GM12874 (cell line): ENCODE measurements at regions not wholly inside any gene's neighbourhood (a gene's known extent, or its start where the extent isn't known, plus 50 kb on each side); places are given as distances from the start of the nearest gene placed in this dataset.

Source experiments
- TF ChIP-seq, protein P1 (sequence below): IDR thresholded peaks from 2 replicates; pipeline ENCODE4 v1.5.1; 2011; ENCODE audit warnings: low read depth, mild to moderate bottlenecking, control low read depth, low read length, moderate library complexity; ENCODE audit not compliant: insufficient read depth

GRCh38 chr21:27026501-27026900 lies 59.6 kb upstream of the ADAMTS5 start:
- TF ChIP-seq, protein P1, sequence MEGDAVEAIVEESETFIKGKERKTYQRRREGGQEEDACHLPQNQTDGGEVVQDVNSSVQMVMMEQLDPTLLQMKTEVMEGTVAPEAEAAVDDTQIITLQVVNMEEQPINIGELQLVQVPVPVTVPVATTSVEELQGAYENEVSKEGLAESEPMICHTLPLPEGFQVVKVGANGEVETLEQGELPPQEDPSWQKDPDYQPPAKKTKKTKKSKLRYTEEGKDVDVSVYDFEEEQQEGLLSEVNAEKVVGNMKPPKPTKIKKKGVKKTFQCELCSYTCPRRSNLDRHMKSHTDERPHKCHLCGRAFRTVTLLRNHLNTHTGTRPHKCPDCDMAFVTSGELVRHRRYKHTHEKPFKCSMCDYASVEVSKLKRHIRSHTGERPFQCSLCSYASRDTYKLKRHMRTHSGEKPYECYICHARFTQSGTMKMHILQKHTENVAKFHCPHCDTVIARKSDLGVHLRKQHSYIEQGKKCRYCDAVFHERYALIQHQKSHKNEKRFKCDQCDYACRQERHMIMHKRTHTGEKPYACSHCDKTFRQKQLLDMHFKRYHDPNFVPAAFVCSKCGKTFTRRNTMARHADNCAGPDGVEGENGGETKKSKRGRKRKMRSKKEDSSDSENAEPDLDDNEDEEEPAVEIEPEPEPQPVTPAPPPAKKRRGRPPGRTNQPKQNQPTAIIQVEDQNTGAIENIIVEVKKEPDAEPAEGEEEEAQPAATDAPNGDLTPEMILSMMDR, result no peak

DNA sequence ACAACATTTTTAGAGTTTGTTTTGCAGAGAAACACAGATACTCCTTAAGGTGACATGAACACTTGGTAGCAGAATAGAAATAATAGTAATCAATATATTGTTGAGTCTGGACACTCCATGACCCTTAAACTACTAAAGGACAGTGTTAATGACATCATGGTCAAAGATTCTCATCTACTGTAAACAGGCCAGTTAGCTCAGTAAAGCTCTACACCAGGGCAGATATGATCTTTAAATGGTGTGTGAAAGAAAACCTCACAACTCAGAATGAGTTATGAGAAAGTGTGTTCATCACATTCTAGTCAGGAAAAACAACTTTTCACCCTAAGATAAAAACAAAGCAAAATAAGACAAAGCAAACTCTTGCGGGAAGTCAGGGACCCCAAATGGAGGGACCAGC lies 58.1 kb upstream of the ADAMTS5 start:
- TF ChIP-seq, protein P1, result no peak

GRCh38 chr21:27024301-27024700 lies 57.4 kb upstream of the ADAMTS5 start:
- TF ChIP-seq, protein P1, result no peak

DNA sequence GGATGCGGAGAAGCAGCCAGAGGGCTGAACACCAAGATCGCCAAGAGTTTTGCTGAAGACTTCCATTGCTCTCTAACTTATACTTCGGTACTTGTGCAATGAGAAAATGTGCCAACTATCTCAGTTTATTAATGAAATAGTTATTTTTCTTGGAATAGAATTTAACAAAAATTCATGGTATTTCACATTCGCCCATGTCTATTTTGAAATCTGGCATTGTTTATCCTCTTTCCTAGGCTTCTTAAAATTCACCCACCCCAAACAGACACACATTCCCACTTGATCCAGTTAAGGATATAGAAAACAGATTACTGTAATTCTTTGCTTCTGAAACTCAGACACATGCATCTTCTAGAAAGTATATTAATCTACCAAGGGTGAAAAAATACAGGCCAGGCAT lies 56.3 kb upstream of the ADAMTS5 start:
- TF ChIP-seq, protein P1, result no peak

DNA sequence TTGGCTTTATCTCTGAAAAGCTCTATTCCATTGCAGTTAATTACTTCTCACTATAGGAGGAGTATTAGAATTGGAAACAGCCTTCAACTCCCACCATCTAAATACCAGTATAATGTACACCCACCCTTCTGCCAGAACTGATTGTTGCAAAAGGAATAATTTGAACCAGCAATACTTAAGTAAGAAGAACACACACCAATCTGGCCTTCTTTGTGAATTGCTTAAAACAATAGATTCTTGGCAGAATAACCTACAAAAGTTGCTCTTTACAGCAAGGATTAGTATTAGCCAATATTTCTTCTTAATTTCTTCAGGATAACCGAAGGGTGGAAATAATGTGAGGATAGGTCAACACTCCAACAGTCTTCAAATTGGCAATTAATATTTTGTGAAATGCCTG lies 54.9 kb upstream of the ADAMTS5 start:
- TF ChIP-seq, protein P1, result no peak

GRCh38 chr21:27021046-27021445 lies 54.2 kb upstream of the ADAMTS5 start:
- TF ChIP-seq, protein P1, result no peak

DNA sequence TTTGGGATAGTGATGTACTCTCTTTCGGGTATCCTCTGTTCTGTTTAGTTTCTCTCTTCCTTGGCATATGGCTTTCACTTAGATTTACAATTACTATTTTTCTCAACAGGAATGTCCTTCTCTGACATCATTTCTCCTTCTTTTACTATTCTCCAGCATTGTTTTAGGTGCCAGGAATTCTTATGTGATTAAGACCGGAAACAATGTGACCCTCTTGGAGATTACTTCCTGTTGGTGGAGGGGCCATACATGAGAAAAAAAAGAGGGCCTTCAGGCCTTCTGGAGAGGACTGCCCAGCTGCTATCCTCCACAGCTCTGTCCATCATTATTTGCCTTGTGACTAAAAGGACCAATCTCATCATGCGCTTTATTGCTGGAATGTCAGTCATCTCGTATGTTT lies 50.4 kb upstream of the ADAMTS5 start:
- TF ChIP-seq, protein P1, result no peak
